Loucy (cell line): ENCODE measurements at regions not wholly inside any gene's neighbourhood (a gene's known extent, or its start where the extent isn't known, plus 50 kb on each side); places are given as distances from the start of the nearest gene placed in this dataset.

Source experiments
- H2AFZ ChIP-seq: fragments of 200-600 bp; sonication (generic); 2 replicates; pipeline ENCODE4 v1.6.0; 2016; ENCODE audit warnings: antibody characterized with exemption, mild to moderate bottlenecking, low read length, moderate library complexity
- H3F3A ChIP-seq: fragments of 200-600 bp; 2 replicates; pipeline ENCODE4 v1.6.0; 2016; ENCODE audit warnings: antibody characterized with exemption, low read depth, mild to moderate bottlenecking
- H3K27me3 ChIP-seq: fragments of 200-600 bp; sonication (generic); 2 replicates; pipeline ENCODE4 v1.6.1; 2014; ENCODE audit warnings: low read length, mild to moderate bottlenecking; ENCODE audit not compliant: insufficient read depth, poor library complexity, severe bottlenecking
- H3K36me3 ChIP-seq: fragments of 200-600 bp; sonication (generic); 2 replicates; pipeline ENCODE4 v1.6.1; 2016; ENCODE audit warnings: low read length; ENCODE audit not compliant: insufficient read depth
- H3K4me1 ChIP-seq: fragments of 200-600 bp; sonication (generic); 2 replicates; pipeline ENCODE4 v1.5.1; 2014; ENCODE audit warnings: low read length, mild to moderate bottlenecking; ENCODE audit not compliant: insufficient read depth, poor library complexity, severe bottlenecking
- H3K4me2 ChIP-seq: fragments of 200-600 bp; sonication (generic); 2 replicates; pipeline ENCODE4 v1.6.0; 2014; ENCODE audit warnings: antibody characterized with exemption, low read length, low read depth, mild to moderate bottlenecking; ENCODE audit not compliant: poor library complexity, severe bottlenecking
- H3K4me3 ChIP-seq: fragments of 200-600 bp; sonication (generic); 2 replicates; pipeline ENCODE4 v1.5.1; 2014; ENCODE audit warnings: low read length, mild to moderate bottlenecking, mixed read lengths; ENCODE audit not compliant: poor library complexity, severe bottlenecking
- H3K79me2 ChIP-seq: fragments of 200-600 bp; sonication (generic); 2 replicates; pipeline ENCODE4 v1.6.1; 2014; ENCODE audit warnings: low read length; ENCODE audit not compliant: insufficient read depth
- H3K9ac ChIP-seq: fragments of 200-600 bp; sonication (generic); 2 replicates; pipeline ENCODE4 v1.6.0; 2014; ENCODE audit warnings: mild to moderate bottlenecking, low read depth, low read length, moderate library complexity; ENCODE audit not compliant: poor library complexity, severe bottlenecking
- H3K9me2 ChIP-seq: fragments of 200-600 bp; sonication (generic); replicated peaks from 2 replicates; pipeline ENCODE4 v1.6.1; 2016; ENCODE audit warnings: low read depth, low read length, mixed read lengths
- H3K9me3 ChIP-seq: fragments of 200-600 bp; sonication (generic); 2 replicates; pipeline ENCODE4 v1.6.1; 2014; ENCODE audit warnings: mild to moderate bottlenecking, antibody characterized with exemption, low read length, low read depth; ENCODE audit not compliant: insufficient read depth
- H4K20me1 ChIP-seq: fragments of 200-600 bp; sonication (generic); 2 replicates; pipeline ENCODE4 v1.6.0; 2014; ENCODE audit warnings: antibody characterized with exemption, low read length, mild to moderate bottlenecking; ENCODE audit not compliant: insufficient read depth, poor library complexity, severe bottlenecking
- EZH2phosphoT487 ChIP-seq: fragments of 200-600 bp; IDR thresholded peaks from 2 replicates; pipeline ENCODE4 v1.6.1; 2018; ENCODE audit warnings: antibody characterized with exemption, mild to moderate bottlenecking, moderate library complexity, borderline replicate concordance
- TF ChIP-seq, protein P1 (sequence below): fragments of 200-600 bp; sonication (generic); conservative IDR thresholded peaks from 2 replicates; pipeline ENCODE4 v1.5.1; 2014; ENCODE audit warnings: mild to moderate bottlenecking, antibody characterized with exemption, low read length

- no peaks in the 10 kb centered on the region for H3F3A ChIP-seq
- no peaks in the 10 kb centered on the region for H3K9me3 ChIP-seq
- no peak overlapping the region for H3K4me2 ChIP-seq
- no peaks in the 10 kb centered on the region for H3K36me3 ChIP-seq
- H3K4me1 ChIP-seq, result no peaks in the 10 kb centered on the region
- no peak overlapping the region for H3K9ac ChIP-seq
- H3K9me2 ChIP-seq, result no peaks in the 10 kb centered on the region
- peak overlapping the region; percentile 43 for H2AFZ ChIP-seq
- H4K20me1 ChIP-seq, result no peaks in the 10 kb centered on the region
- H3K4me3 ChIP-seq, result no peak overlapping the region
- no peaks in the 10 kb centered on the region for H3K79me2 ChIP-seq
- TF ChIP-seq, protein P1, sequence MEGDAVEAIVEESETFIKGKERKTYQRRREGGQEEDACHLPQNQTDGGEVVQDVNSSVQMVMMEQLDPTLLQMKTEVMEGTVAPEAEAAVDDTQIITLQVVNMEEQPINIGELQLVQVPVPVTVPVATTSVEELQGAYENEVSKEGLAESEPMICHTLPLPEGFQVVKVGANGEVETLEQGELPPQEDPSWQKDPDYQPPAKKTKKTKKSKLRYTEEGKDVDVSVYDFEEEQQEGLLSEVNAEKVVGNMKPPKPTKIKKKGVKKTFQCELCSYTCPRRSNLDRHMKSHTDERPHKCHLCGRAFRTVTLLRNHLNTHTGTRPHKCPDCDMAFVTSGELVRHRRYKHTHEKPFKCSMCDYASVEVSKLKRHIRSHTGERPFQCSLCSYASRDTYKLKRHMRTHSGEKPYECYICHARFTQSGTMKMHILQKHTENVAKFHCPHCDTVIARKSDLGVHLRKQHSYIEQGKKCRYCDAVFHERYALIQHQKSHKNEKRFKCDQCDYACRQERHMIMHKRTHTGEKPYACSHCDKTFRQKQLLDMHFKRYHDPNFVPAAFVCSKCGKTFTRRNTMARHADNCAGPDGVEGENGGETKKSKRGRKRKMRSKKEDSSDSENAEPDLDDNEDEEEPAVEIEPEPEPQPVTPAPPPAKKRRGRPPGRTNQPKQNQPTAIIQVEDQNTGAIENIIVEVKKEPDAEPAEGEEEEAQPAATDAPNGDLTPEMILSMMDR, result no peak
- no peak for TF ChIP-seq EZH2phosphoT487
- H3K27me3 ChIP-seq, result no peaks in the 10 kb centered on the region
Observed at GRCh38 chr10:89069589-89069988, 79.0 kb downstream of the FAS start.
